ENCODE measurements at regions not wholly inside any gene's neighbourhood (a gene's known extent, or its start where the extent isn't known, plus 50 kb on each side); places are given as distances from the start of the nearest gene placed in this dataset.

GRCh38 chr3:135348690-135349089 is 553.6 kb downstream of the EPHB1 start:
- no peak for TF ChIP-seq CTCF (conservative IDR thresholded peaks at IDR 0.05 in 1 of 2, IDR thresholded peaks at IDR 0.05 in 1 of 2; ENCODE audit: extremely low read depth in 1 of 2, insufficient read depth in 1 of 2, low read depth in 1 of 2, low read length in 2 of 2)
- TF ChIP-seq EZH2 (IDR thresholded peaks at IDR 0.05; ENCODE audit: borderline replicate concordance, low read length), result no peak

Data from mammary epithelial cell (primary cell).